PC-9 (cell line): ENCODE measurements at regions not wholly inside any gene's neighbourhood (a gene's known extent, or its start where the extent isn't known, plus 50 kb on each side); places are given as distances from the start of the nearest gene placed in this dataset.
"Not testable (repeated sequence)": the region's sequence is repeated elsewhere in the genome, so short reads cannot be mapped to it uniquely, and the experiment has no call there.

ENCODE experiments used
- BruUV-seq: library from RNA; stranded (reverse); fragments of 400-500 nt; replicated peaks from 2 replicates; lab custom pipeline; 2021; lab: Mats Ljungman, UMichigan
- CTCF ChIA-PET: fragments of 300-600 bp; sonication (Branson Sonifier 250); formaldehyde crosslinking; loops from one replicate; lab custom pipeline; 2022; ENCODE audit warnings: antibody characterized with exemption; lab: Charles Lee
- POLR2A ChIA-PET: fragments of 300-600 bp; sonication (Branson Sonifier 250); formaldehyde crosslinking; loops from one replicate; lab custom pipeline; 2022; ENCODE audit warnings: antibody characterized with exemption; ENCODE audit not compliant: unreplicated experiment; lab: Charles Lee
- DNase-seq, 2 experiments: peaks; one replicate each; pipeline versions ENCODE4 v3.0.0 to v3.0.0-alpha.2; 2015 to 2022; ENCODE audit warnings: mixed read lengths in 1 of 2
- H2AFZ ChIP-seq: fragments of 200-600 bp; sonication (generic); 2 replicates; pipeline ENCODE4 v1.8.1; 2017; ENCODE audit warnings: antibody characterized with exemption
- H3F3A ChIP-seq: fragments of 200-600 bp; sonication (generic); 2 replicates; pipeline ENCODE4 v1.8.1; 2017; ENCODE audit warnings: antibody characterized with exemption, mild to moderate bottlenecking, low read depth; ENCODE audit not compliant: insufficient read depth
- H3K27ac ChIP-seq: fragments of 200-600 bp; sonication (generic); 2 replicates; pipeline ENCODE4 v1.6.1; 2016; ENCODE audit warnings: mixed run types
- H3K27me3 ChIP-seq: fragments of 200-600 bp; sonication (generic); 2 replicates; pipeline ENCODE4 v1.6.1; 2016; ENCODE audit warnings: low read depth, mixed run types; ENCODE audit not compliant: insufficient read depth
- H3K36me3 ChIP-seq: fragments of 200-600 bp; sonication (generic); 2 replicates; pipeline ENCODE4 v1.6.1; 2016; ENCODE audit warnings: low read depth, mixed run types
- H3K4me1 ChIP-seq: fragments of 200-600 bp; sonication (generic); replicated peaks from 2 replicates; pipeline ENCODE4 v1.6.1; 2016; ENCODE audit warnings: mixed run types; ENCODE audit not compliant: insufficient read depth
- H3K4me2 ChIP-seq: fragments of 200-600 bp; sonication (generic); 2 replicates; pipeline ENCODE4 v1.6.1; 2017; ENCODE audit warnings: mixed run types
- H3K4me3 ChIP-seq: fragments of 200-600 bp; sonication (generic); 2 replicates; pipeline ENCODE4 v1.6.1; 2016; ENCODE audit warnings: mixed run types
- H3K79me2 ChIP-seq: fragments of 200-600 bp; sonication (generic); 2 replicates; pipeline ENCODE4 v1.6.1; 2017; ENCODE audit warnings: low read depth, mixed run types
- H3K9me2 ChIP-seq: fragments of 200-600 bp; sonication (generic); 2 replicates; pipeline ENCODE4 v1.8.1; 2017; ENCODE audit warnings: mild to moderate bottlenecking; ENCODE audit not compliant: insufficient read depth
- H3K9me3 ChIP-seq: fragments of 200-600 bp; sonication (generic); 2 replicates; pipeline ENCODE4 v1.8.1; 2016; ENCODE audit warnings: low read depth; ENCODE audit not compliant: insufficient read depth
- H4K20me1 ChIP-seq: fragments of 200-600 bp; sonication (generic); 2 replicates; pipeline ENCODE4 v1.8.1; 2017; ENCODE audit not compliant: insufficient read depth
- EZH2 ChIP-seq: fragments of 200-600 bp; sonication (generic); IDR thresholded peaks from 2 replicates; pipeline ENCODE4 v1.8.0; 2017; ENCODE audit warnings: antibody characterized with exemption, low read depth
- intact Hi-C: fragments of 100-400 bp; cut with micrococcal nuclease; formaldehyde crosslinking; loops from one replicate; pipeline ENCODE4 v1.10.0; 2022; ENCODE audit not compliant: unreplicated experiment
- TF ChIP-seq, protein P1 (sequence below): fragments of 200-600 bp; sonication (generic); conservative IDR thresholded peaks from 2 replicates; pipeline ENCODE4 v1.6.1; 2017; ENCODE audit warnings: mixed run types, antibody characterized with exemption, mild to moderate bottlenecking, moderate library complexity

DNA sequence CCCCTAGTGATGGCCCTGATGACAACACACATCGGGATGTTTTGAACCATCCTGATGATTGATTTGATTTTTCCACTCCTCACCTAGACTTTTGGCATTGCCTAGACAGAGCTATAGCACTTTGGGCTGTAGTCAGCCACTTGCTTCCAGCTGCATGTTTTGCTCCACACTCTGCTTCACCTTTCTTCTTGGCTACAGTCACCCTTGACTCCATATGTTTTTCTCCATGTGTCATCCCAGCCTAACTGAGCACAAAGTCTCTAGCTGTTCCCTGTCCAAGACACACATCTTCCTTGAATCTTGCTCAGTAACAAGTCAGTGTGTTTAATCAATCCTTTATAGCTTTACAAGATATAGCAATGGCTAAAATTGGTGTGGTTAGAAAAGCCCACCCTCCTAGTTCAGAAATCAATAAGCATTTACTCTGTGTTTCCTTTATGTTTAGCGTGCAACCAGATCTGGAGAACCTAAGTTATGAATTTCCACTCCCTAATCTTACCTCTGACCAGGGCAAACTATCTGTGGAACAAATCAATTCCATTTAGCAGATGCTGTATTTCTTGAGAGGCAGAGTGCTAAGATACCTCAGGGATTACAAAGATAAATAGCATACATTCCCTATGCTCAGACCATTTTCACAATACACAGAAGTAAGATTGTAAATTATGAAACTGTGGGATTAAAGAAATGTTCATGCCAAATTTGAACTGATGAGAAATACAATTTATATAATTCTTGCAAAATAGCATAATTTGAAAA lies 98.4 kb upstream of the LYPLAL1 start:
- POLR2A ChIA-PET, result no interaction called here
- no peak overlapping the region for H3K27ac ChIP-seq
- no peaks in the 10 kb centered on the region for H3K79me2 ChIP-seq
- no peaks in the 10 kb centered on the region for H4K20me1 ChIP-seq
- no peaks in the 10 kb centered on the region for H3K36me3 ChIP-seq
- no peak for TF ChIP-seq EZH2
- TF ChIP-seq, protein P1, sequence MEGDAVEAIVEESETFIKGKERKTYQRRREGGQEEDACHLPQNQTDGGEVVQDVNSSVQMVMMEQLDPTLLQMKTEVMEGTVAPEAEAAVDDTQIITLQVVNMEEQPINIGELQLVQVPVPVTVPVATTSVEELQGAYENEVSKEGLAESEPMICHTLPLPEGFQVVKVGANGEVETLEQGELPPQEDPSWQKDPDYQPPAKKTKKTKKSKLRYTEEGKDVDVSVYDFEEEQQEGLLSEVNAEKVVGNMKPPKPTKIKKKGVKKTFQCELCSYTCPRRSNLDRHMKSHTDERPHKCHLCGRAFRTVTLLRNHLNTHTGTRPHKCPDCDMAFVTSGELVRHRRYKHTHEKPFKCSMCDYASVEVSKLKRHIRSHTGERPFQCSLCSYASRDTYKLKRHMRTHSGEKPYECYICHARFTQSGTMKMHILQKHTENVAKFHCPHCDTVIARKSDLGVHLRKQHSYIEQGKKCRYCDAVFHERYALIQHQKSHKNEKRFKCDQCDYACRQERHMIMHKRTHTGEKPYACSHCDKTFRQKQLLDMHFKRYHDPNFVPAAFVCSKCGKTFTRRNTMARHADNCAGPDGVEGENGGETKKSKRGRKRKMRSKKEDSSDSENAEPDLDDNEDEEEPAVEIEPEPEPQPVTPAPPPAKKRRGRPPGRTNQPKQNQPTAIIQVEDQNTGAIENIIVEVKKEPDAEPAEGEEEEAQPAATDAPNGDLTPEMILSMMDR, result no peak
- CTCF ChIA-PET, result no interaction called here
- DNase-seq, result no peak
- no TSS peak for BruUV-seq
- H3K4me3 ChIP-seq, result no peak overlapping the region
- intact Hi-C loops, result no loop called here
- H2AFZ ChIP-seq, result no peak overlapping the region
- H3F3A ChIP-seq, result no peaks in the 10 kb centered on the region
- H3K27me3 ChIP-seq, result no peaks in the 10 kb centered on the region
- 0 out of 2 replicates have a peak, but pooled peaks cover 3% of the 10 kb centered on the region for H3K9me2 ChIP-seq
- no peaks in the 10 kb centered on the region for H3K4me1 ChIP-seq
- H3K4me2 ChIP-seq, result no peak overlapping the region
- no peaks in the 10 kb centered on the region; the same call in 1 of the 2 replicates for H3K9me3 ChIP-seq

GRCh38 chr1:219076326-219076937 lies 97.2 kb upstream of the LYPLAL1 start:
- Histone ChIP-seq H3K4me3 (no peak overlapping the region), H3K27ac (no peak overlapping the region), H3K36me3 (no peaks in the 10 kb centered on the region), H3K27me3 (no peaks in the 10 kb centered on the region), H3K9me2 (0 out of 2 replicates have a peak, but pooled peaks cover 3% of the 10 kb centered on the region), H3F3A (no peaks in the 10 kb centered on the region), H3K79me2 (no peaks in the 10 kb centered on the region), H3K9me3 (no peaks in the 10 kb centered on the region; the same call in 1 of the 2 replicates), H4K20me1 (no peaks in the 10 kb centered on the region), H2AFZ (no peak overlapping the region), H3K4me2 (no peak overlapping the region), H3K4me1 (no peaks in the 10 kb centered on the region)
- CTCF ChIA-PET, result no interaction called here
- no TSS peak for BruUV-seq
- TF ChIP-seq EZH2, result no peak
- POLR2A ChIA-PET, result no interaction called here
- no peak for DNase-seq
- intact Hi-C loops, result no loop called here

- H3K36me3 ChIP-seq, H2AFZ ChIP-seq, H3K4me2 ChIP-seq, H3K4me3 ChIP-seq, intact Hi-C loops, H3K79me2 ChIP-seq, H3K27ac ChIP-seq, H3K9me3 ChIP-seq, POLR2A ChIA-PET, H3K4me1 ChIP-seq, H4K20me1 ChIP-seq, H3F3A ChIP-seq, H3K9me2 ChIP-seq, BruUV-seq, CTCF ChIA-PET, H3K27me3 ChIP-seq, DNase-seq: not testable (repeated sequence)
Measured at GRCh38 chr1:219077767-219078166, 95.9 kb upstream of the LYPLAL1 start.
